ENCODE measurements at regions not wholly inside any gene's neighbourhood (a gene's known extent, or its start where the extent isn't known, plus 50 kb on each side); places are given as distances from the start of the nearest gene placed in this dataset.

GRCh38 chr22:25364736-25365241 is 145.3 kb downstream of the CRYBB2 start:
- no peak for TF ChIP-seq CTCF (conservative IDR thresholded peaks at IDR 0.05; ENCODE audit: low read depth, low read length)
- TF ChIP-seq EZH2 (IDR thresholded peaks at IDR 0.05; ENCODE audit: low read length, unreplicated experiment), result no peak

Data from PC-3 (cell line).